ENCODE measurements at regions not wholly inside any gene's neighbourhood (a gene's known extent, or its start where the extent isn't known, plus 50 kb on each side); places are given as distances from the start of the nearest gene placed in this dataset.

- Mint-ChIP-seq H3K4me1 (no peaks in the 10 kb centered on the region), H3K27me3 (peaks cover 0 to 14% (median 7%) of the 10 kb centered on the region in 5 donors), H3K36me3 (no peaks in the 10 kb centered on the region), H3K27ac (no peak overlapping the region), H3K4me3 (no peak overlapping the region), H3K9me3 (no peaks in the 10 kb centered on the region)
- POLR2A ChIA-PET = no interaction called here
- no peak for ATAC-seq
- DNase-seq = no peak
Observed at GRCh38 chr22:49156662-49157285, 670.9 kb downstream of the BRD1 start.

- POLR2A ChIA-PET = no interaction called here
- ATAC-seq (no peak), DNase-seq (no peak)
- no peaks in the 10 kb centered on the region for H3K36me3 Mint-ChIP-seq
- H3K4me3 Mint-ChIP-seq = no peak overlapping the region
- H3K9me3 Mint-ChIP-seq = no peaks in the 10 kb centered on the region
- no peak overlapping the region for H3K27ac Mint-ChIP-seq
- H3K27me3 Mint-ChIP-seq = peaks cover 0 to 11% (median 7%) of the 10 kb centered on the region in 5 donors
- no peaks in the 10 kb centered on the region for H3K4me1 Mint-ChIP-seq
Observed at GRCh38 chr22:49155770-49156580, 671.7 kb downstream of the BRD1 start.

GRCh38 chr22:49155039-49155769, 672.5 kb downstream of the BRD1 start:
- Mint-ChIP-seq H3K27me3 (peaks cover 0 to 10% (median 0%) of the 10 kb centered on the region in 5 donors), H3K4me1 (no peaks in the 10 kb centered on the region), H3K9me3 (no peaks in the 10 kb centered on the region), H3K36me3 (no peaks in the 10 kb centered on the region), H3K27ac (no peak overlapping the region), H3K4me3 (no peak overlapping the region)
- POLR2A ChIA-PET = no interaction called here
- ATAC-seq (no peak), DNase-seq (no peak)

GRCh38 chr22:49154433-49154832, 673.2 kb downstream of the BRD1 start:
- no peak for ATAC-seq
- Mint-ChIP-seq H3K4me1 (no peaks in the 10 kb centered on the region), H3K9me3 (no peaks in the 10 kb centered on the region), H3K36me3 (no peaks in the 10 kb centered on the region), H3K4me3 (no peak overlapping the region), H3K27me3 (peaks cover 0 to 10% (median 2%) of the 10 kb centered on the region in 5 donors), H3K27ac (peak overlapping the region in 1 of 10 donors; percentile 65)
- DNase-seq = no peak
- POLR2A ChIA-PET = no interaction called here

GRCh38 chr22:49153921-49154320, 673.8 kb downstream of the BRD1 start:
- Mint-ChIP-seq H3K27ac (no peak overlapping the region), H3K27me3 (peaks cover 1 to 14% (median 7%) of the 10 kb centered on the region in 5 donors), H3K9me3 (no peaks in the 10 kb centered on the region), H3K4me1 (no peaks in the 10 kb centered on the region), H3K36me3 (no peaks in the 10 kb centered on the region), H3K4me3 (no peak overlapping the region)
- no peak for ATAC-seq
- DNase-seq = no peak
- POLR2A ChIA-PET = no interaction called here

GRCh38 chr22:49152939-49153770, 674.5 kb downstream of the BRD1 start:
- H3K4me3 Mint-ChIP-seq = no peak overlapping the region
- no peak for ATAC-seq
- DNase-seq = no peak
- H3K4me1 Mint-ChIP-seq = no peaks in the 10 kb centered on the region
- POLR2A ChIA-PET = no interaction called here
- peaks cover 1 to 20% (median 8%) of the 10 kb centered on the region in 5 donors for H3K27me3 Mint-ChIP-seq
- no peaks in the 10 kb centered on the region for H3K9me3 Mint-ChIP-seq
- peak overlapping the region in 1 of 10 donors; percentile 29 for H3K27ac Mint-ChIP-seq
- H3K36me3 Mint-ChIP-seq = no peaks in the 10 kb centered on the region

- POLR2A ChIA-PET = no interaction called here
- peaks cover 3 to 24% (median 9%) of the 10 kb centered on the region in 5 donors for H3K27me3 Mint-ChIP-seq
- no peaks in the 10 kb centered on the region for H3K9me3 Mint-ChIP-seq
- H3K36me3 Mint-ChIP-seq = no peaks in the 10 kb centered on the region
- DNase-seq (no peak), ATAC-seq (no peak)
- no peak overlapping the region for H3K4me3 Mint-ChIP-seq
- no peaks in the 10 kb centered on the region for H3K4me1 Mint-ChIP-seq
- H3K27ac Mint-ChIP-seq = no peak overlapping the region
Observed at GRCh38 chr22:49152127-49152938, 675.3 kb downstream of the BRD1 start.

GRCh38 chr22:49151256-49152126, 676.2 kb downstream of the BRD1 start:
- ATAC-seq = no peak
- Mint-ChIP-seq H3K4me3 (no peak overlapping the region), H3K9me3 (no peaks in the 10 kb centered on the region), H3K27me3 (peaks cover 3 to 31% (median 11%) of the 10 kb centered on the region in 5 donors), H3K4me1 (no peaks in the 10 kb centered on the region), H3K27ac (no peak overlapping the region), H3K36me3 (no peaks in the 10 kb centered on the region)
- DNase-seq = no peak
- POLR2A ChIA-PET = no interaction called here

GRCh38 chr22:49150801-49151221, 676.9 kb downstream of the BRD1 start:
- no peak overlapping the region for H3K4me3 Mint-ChIP-seq
- no peak for ATAC-seq
- POLR2A ChIA-PET = no interaction called here

GRCh38 chr22:49149721-49150608, 677.7 kb downstream of the BRD1 start:
- POLR2A ChIA-PET = no interaction called here
- no peaks in the 10 kb centered on the region for H3K36me3 Mint-ChIP-seq
- DNase-seq (no peak), ATAC-seq (no peak)
- H3K4me3 Mint-ChIP-seq = no peak overlapping the region
- peaks cover 3 to 33% (median 11%) of the 10 kb centered on the region in 5 donors for H3K27me3 Mint-ChIP-seq
- H3K4me1 Mint-ChIP-seq = no peaks in the 10 kb centered on the region
- no peaks in the 10 kb centered on the region for H3K9me3 Mint-ChIP-seq
- H3K27ac Mint-ChIP-seq = no peak overlapping the region

More at GRCh38 chr22:49150801-49151221, 676.9 kb downstream of the BRD1 start:
- Mint-ChIP-seq H3K27ac (no peak overlapping the region), H3K9me3 (no peaks in the 10 kb centered on the region), H3K27me3 (peaks cover 3 to 33% (median 11%) of the 10 kb centered on the region in 5 donors), H3K4me1 (no peaks in the 10 kb centered on the region), H3K36me3 (no peaks in the 10 kb centered on the region)
- DNase-seq = no peak

Measured in naive thymus-derived CD8-positive, alpha-beta T cell (primary cell).